ENCODE measurements at regions not wholly inside any gene's neighbourhood (a gene's known extent, or its start where the extent isn't known, plus 50 kb on each side); places are given as distances from the start of the nearest gene placed in this dataset.

DNA sequence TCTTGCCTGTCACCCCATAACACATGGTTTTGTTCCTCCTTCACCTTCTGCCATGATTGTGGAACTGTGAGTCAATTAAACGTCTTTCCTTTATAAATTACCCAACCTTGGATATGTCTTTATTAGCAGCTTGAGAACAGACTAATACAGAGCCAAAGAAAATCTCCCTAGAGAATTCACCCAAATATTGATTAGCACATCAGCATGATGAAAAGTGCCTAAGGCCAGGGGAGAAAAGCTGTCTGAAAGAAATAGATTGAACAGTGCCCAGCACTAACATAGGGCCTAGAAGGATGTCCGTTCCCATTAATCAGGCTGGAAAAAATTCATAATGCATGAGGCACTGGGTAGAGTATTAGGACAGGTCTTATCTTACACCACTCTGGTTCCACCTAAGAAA is 111.9 kb upstream of the CALN1 start:
- no peak for DNase-seq

DNA sequence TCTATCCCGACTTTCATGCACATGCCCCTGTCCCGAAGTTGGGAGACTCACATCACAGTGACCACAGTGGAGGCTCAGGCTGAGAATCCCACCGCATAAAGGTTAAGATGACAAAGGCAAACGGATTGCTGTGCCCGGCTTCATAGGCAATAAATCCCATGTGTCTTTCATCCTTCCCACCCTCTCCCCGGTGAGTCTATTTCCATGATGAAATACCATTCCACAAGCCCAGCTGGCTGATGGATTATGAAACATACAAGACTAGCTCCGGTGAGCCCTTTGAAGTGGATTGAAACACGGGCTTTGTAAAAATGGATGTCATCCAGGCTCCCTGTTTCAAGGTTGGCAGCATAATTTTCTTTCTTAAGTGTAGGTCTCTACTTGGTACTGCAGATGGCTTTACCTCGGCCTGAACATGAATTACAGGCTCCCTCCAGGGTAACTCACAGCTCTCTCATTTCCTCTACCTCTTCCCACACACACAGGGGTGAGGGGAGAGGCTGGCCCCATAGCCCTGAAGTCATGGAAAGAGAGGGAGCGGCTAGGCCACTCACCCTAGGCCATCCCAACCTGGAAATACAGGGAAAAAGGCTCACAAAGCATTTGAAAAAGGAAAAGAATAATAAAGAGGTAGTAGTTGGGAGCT is 92.0 kb upstream of the CALN1 start:
- no peak for DNase-seq

DNA sequence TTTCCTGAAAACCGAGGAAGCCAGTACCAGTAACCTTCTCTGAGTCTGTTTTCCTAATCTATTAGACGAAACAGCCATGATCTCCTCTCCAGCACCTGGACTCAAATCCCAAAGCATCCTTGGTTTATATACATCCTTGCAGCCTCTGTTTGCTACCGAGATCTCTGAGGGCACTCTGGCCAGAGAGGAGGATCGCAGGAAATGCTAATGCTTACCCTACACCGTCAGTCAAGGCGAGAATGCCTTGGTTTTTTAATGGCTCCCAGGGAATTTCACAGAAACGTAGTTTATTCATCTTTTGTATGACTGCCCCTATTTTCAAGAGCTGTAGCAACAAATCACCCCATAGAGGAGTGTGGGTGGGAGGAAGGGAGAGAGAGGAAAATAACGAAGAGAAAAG is 91.5 kb upstream of the CALN1 start:
- no peak for DNase-seq

DNA sequence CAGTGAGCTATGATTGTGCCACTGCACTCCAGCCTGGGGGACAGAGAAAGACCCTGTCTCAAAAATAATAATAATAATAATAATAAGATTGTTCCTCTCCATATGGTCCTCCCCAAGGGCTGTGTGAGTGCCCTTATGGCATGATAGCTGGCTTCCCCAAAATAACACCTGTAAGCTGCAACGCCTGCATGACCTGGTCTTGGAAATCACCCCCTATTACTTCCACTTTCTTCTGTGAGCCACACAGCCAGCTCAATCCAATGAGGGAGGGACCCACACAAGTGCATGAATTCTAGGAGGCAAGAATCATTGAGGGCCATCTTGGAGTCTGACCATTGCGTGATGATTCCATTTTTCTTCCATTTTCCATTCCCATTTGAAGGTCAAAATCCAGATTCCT is 82.7 kb upstream of the CALN1 start:
- DNase-seq: no peak

DNA sequence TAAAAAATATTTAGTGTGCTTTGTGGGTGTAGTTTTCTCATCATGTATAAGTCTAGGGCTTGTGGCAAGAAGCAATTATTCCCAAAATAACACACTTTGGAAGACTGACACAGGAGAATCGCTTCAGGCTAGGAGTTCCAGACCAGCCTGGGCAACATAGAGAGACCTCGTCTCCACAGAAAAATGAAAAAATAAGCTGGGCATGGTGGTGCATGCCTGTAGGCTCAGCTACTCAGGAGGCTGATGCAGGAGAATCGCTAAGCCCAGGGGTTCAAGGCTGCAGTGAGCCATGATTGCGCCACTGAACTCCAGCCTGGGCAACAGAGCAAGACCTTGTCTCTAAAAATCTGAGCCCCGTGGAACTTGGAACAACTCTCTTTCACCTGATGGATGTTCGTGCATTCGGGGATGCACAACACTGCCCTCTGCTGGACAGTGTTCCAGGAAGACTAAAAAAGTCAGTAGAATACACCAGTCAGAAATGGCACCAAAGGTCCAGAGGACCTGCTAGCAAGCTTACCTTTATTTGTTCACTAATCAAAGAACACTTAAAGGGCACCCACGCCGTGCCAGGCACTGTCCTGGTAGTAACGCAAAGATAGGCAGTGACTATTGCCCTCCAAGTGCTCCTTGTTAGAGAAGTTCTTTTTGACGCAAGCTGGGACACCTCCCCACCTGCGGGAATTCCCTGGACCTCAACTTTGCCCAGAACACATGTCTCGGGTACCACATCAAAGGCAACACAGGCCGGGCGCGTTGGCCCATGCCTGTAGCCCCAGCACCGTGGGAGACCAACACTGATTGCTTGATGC is 81.9 kb upstream of the CALN1 start:
- DNase-seq: peak; percentile 45

DNA sequence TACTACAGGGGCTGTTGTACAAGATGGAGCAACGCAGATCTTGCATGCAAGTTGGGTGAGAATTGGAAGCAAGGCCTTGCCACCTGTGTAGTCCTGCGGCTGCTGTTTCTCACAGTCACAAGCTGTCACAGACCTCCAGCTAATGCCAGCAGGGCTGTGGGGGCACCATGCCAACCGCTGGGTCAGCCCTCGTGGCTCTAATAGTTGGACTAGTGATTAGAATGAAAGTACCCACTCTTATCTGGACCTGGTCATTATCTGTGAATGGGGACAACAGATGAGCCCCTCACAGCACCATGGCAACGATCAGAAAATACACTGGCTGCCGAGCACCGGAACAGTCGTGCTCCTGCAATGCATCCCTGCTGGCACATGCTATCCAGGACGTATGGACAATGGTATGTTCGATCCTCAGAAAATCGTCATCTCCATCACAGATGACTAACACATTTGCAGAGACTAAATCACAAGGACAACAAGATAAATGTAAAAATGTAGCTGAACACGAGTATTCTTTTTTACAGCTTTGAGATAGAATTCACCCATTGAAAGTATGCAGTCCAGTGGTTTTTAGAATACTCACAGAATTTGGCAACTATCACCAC is 80.4 kb upstream of the CALN1 start:
- no peak for DNase-seq

DNA sequence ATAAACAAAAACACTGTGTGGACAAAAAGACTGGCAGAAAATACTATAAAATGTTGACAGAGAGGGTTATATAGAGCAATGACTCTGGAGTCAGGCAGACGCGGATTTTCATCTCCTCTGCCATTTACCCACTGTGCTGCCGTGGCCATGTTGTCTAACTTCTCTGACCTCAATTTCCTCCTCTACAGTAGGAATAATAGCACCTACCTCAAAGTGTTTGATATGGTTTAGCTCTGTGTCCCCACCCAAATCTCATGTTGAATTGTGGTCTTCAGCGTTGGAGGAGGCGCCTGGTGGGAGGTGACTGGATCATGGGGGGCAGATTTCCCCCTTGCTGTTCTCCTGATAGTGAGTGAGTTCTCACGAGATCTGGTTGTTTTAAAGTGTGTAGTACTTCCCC is 78.2 kb upstream of the CALN1 start:
- no peak for DNase-seq

DNA sequence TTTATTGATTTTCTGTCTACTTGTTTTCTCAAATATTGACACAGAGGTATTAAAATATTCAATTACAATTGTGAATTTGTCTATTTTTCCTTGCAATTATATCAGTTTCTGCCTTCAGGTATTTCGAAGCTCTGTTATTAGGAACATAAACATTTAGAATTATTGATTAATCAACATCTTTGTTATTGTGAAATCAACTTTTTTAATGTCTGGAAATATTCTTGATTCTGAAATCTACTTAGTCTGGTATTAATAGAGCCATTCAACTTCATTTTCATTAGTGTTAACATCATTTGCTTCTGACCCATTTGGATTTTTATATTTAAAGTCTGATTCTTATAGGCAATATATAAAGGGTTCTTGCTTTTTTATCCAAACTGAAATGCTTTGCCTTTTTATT is 69.8 kb upstream of the CALN1 start:
- no peak for DNase-seq

DNA sequence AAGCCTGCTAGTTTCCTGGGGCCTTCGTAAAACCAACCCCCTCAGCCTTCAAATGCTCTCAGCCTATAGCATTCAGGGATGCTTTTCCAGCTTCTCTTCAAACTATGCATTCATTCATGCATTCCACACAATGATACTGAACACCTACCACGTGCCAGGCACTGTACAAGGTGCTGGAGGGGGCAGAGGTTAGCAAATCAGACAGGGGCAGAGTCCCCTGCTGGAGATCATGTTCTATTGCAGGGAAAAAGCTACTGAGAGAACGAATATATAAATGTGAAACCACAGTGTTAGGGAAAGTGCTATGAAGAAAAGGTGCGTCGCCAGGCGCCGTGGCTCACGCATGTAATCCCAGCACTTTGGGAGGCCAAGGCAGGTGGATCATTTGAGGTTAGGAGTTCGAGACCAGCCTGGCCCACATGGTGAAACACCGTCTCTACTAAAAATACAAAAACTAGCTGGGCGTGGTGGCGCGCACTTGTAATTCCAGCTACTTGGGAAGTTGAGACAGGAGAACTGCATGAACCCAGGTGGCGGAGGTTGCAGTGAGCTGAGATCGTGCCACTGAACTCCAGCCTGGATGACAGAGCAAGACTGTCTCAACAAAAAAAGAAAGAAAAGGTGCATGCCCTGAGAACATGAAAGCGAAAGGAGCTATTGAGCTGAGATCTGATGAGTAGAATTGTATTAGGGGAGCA is 64.6 kb upstream of the CALN1 start:
- no peak for DNase-seq

DNA sequence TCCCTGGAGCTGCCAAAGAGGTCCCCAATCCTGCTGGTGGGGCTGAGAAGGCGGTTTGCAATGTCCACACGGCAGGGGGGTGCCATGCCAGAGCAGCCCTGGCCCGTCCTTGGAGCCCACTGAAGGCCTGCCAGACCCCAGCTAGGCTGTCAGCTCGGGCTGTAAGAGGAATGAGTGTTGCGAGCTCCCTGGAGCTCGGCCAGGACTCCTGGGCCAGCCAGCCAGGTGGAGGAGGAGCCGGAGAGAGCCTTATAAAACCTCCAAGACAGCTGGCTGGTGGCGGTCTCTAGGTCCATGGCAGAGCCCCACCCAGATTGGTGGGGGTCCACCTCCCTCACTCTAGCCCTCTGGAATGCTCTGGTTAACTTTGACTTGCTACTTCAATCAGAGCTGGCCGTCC is 55.1 kb upstream of the CALN1 start:
- no peak for DNase-seq

DNA sequence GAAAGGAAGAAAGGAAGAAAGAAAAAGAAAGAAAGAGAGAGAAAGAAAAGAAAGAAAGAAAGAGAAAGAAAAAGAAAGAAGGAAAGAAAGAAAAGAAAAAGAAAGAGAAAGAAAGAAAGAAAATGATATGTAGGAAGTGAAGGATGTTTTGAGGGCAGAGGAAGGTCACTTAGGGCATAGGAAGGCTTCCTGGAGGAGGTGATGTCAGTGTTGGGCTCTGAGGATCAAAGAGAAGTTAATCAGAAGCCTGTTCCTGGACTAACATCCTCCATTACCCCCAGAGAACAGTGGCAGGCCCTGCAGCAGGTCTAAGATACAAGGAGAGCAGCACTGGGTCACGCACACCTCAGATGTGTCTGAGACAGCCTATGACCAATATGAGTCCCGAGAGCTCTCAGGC is 54.7 kb upstream of the CALN1 start:
- no peak for DNase-seq

DNA sequence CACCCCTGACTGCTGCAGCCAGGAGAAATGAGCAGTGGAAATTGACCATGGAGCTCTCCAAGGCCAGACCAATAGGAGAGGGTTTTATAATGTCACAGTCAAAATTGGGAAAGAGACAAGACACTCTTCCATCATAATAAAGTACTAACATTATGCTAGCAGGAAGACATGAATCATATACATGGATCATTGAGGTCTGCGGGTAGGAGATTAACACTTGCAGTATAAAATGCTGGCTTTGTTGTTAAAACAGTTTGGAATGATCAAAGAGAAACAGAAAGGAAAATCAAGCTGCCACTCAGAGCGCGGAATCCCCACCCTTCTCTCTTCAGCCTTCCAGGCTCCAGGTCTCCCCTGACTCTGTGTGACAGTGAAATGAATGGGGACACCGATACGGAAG is 53.4 kb upstream of the CALN1 start:
- no peak for DNase-seq

DNA sequence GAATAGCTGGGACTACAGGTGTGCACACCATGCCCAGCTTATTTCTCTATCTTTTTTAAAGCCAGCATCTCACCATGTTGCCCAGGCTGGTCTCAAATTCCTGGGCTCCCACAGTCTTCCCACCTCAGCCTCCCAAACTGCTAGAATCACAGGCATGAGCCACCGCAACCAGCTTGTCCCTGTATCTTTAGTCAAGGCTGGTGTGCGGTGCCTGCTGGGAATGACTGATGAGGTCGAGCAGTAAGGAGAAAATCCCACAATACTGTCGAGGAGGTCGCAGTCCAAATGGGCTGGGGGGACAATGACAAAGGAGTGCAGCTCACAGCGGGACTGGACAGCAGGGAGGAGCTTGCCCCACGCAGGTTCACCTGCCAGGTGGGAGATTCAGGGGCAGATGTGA is 50.2 kb upstream of the CALN1 start:
- no peak for DNase-seq
